Adrenal gland (tissue), 9 donors: ENCODE measurements at regions not wholly inside any gene's neighbourhood (a gene's known extent, or its start where the extent isn't known, plus 50 kb on each side); places are given as distances from the start of the nearest gene placed in this dataset.

ENCODE experiments used
- DNase-seq, 7 donors: peaks; one replicate each; pipeline ENCODE4 v3.0.0-alpha.2; 2019 to 2020
- H3K27ac ChIP-seq, 5 donors: fragments of 200-600 bp; sonication (generic) in 4 of 5; 1 replicate in 3 of 5; 2 replicates in 2 of 5; pipeline versions ENCODE4 v1.5.1 to v1.8.0; 2016 to 2020; ENCODE audit warnings: mild to moderate bottlenecking in 1 of 5
- H3K27me3 ChIP-seq: fragments of 200-600 bp; 2 replicates; pipeline ENCODE4 v1.8.0; 2021
- H3K36me3 ChIP-seq, 2 donors: fragments of 200-600 bp; replicated peaks in 1 of 2; 1 replicate in 1 of 2; 2 replicates in 1 of 2; pipeline versions ENCODE4 v1.5.1 to v1.8.0; 2018 to 2022
- H3K4me1 ChIP-seq, 2 donors: fragments of 200-600 bp; replicated peaks in 1 of 2; 1 replicate in 1 of 2; 2 replicates in 1 of 2; pipeline versions ENCODE4 v1.5.1 to v1.8.0; 2018 to 2021
- H3K4me3 ChIP-seq, 4 donors: fragments of 200-600 bp; sonication (generic) in 3 of 4; one replicate each; pipeline ENCODE4 v1.5.1; 2016 to 2018
- H3K9me3 ChIP-seq, 3 donors: fragments of 200-600 bp; sonication (generic) in 1 of 3; replicated peaks in 1 of 3; 1 replicate in 2 of 3; 2 replicates in 1 of 3; pipeline versions ENCODE4 v1.5.1 to v1.8.0; 2016 to 2021
- POLR2A ChIP-seq, 2 donors: fragments of 450-650 bp; IDR thresholded peaks; one replicate each; pipeline ENCODE4 v1.6.1; 2017; ENCODE audit warnings: antibody characterized with exemption in 2 of 2, mild to moderate bottlenecking in 2 of 2, moderate library complexity in 1 of 2
- WGBS, 4 donors: extraction: QIAGEN DNeasy Blood & Tissue Kit in 2 of 4; methylation state at CpG; one replicate each; pipeline versions ENCODE4 v1.1.5 to v1.1.7; 2013 to 2017; 5-methylcytosine and 5-hydroxymethylcytosine counted together
- intact Hi-C, 2 donors: fragments of 100-400 bp; cut with DNase I; formaldehyde crosslinking; loops; one replicate each; pipeline versions ENCODE4 v1.14.1 to v1.15.0; 2022 to 2023
- TF ChIP-seq, protein P1 (sequence below), 6 experiments: fragments of 450-650 bp in 4 of 6; fragments of 200-600 bp in 2 of 6; sonication (generic) in 1 of 6; IDR thresholded peaks; 1 replicate in 5 of 6; 2 replicates in 1 of 6; pipeline versions ENCODE4 v1.5.1 to v1.8.0; 2016 to 2021; ENCODE audit warnings: antibody characterized with exemption in 6 of 6, mild to moderate bottlenecking in 2 of 6, moderate library complexity in 1 of 6
- donor health status: healthy with polysubstance abuse.
- donor health status: Bipolar disorder and iron deficiency.
- donor health status: DM: yes; HTN: yes; CAD: no.
- donor health status: DM: no; HTN: no; CAD: no.
- donor health status: DM: no; HTN: no; CAD: no.

DNA sequence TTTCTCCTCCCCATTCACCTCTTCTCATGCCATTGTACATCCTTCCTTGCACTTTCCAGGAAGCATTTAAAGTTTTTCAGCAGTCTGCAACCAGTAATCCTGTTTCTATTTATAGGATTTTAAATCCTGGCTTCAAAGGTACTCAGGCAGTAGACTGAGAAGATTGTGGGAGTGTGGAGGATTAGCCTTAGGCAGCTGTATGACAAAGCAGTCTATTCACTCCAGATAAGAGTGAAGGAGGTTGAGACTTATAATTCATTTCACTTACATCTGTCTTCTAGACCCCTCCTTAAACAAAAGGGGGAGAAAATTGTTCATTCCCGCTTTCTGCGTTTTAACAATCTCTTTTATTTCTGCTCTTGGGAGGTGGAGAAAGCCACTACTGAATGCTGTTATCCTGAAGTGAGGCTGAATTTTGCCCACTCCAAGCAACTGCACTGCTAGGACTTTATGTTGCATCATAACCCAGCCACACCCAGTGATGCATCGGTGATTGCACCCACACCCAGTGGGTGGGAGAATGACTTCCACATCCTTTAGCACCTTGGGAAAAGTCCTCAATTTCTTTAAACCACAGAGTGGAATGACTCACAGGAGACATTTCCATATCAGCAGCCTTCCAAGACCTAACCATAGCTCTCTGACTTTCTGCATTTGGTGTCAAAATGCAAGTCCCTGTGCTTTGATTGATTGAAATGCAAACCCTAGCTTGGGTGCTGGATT, 382.5 kb upstream of the ATP2B1 start:
- Histone ChIP-seq H3K27ac (no peak overlapping the region), H3K4me3 (no peak overlapping the region), H3K27me3 (no peaks in the 10 kb centered on the region), H3K4me1 (no peaks in the 10 kb centered on the region), H3K9me3 (no peaks in the 10 kb centered on the region), H3K36me3 (no peaks in the 10 kb centered on the region)
- peak in 3 of 7 donors; percentile 6 to 18 (median 15) for DNase-seq
- intact Hi-C loops, result no loop called here
- TF ChIP-seq, protein P1, sequence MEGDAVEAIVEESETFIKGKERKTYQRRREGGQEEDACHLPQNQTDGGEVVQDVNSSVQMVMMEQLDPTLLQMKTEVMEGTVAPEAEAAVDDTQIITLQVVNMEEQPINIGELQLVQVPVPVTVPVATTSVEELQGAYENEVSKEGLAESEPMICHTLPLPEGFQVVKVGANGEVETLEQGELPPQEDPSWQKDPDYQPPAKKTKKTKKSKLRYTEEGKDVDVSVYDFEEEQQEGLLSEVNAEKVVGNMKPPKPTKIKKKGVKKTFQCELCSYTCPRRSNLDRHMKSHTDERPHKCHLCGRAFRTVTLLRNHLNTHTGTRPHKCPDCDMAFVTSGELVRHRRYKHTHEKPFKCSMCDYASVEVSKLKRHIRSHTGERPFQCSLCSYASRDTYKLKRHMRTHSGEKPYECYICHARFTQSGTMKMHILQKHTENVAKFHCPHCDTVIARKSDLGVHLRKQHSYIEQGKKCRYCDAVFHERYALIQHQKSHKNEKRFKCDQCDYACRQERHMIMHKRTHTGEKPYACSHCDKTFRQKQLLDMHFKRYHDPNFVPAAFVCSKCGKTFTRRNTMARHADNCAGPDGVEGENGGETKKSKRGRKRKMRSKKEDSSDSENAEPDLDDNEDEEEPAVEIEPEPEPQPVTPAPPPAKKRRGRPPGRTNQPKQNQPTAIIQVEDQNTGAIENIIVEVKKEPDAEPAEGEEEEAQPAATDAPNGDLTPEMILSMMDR (IDR thresholded peaks at IDR 0.05), result no peak
- no peak for TF ChIP-seq POLR2A (IDR thresholded peaks at IDR 0.05)
- WGBS, 4 donors, result 45 to 64% (median 59%) methylated on average over 3 of the region's 3 CpGs

DNA sequence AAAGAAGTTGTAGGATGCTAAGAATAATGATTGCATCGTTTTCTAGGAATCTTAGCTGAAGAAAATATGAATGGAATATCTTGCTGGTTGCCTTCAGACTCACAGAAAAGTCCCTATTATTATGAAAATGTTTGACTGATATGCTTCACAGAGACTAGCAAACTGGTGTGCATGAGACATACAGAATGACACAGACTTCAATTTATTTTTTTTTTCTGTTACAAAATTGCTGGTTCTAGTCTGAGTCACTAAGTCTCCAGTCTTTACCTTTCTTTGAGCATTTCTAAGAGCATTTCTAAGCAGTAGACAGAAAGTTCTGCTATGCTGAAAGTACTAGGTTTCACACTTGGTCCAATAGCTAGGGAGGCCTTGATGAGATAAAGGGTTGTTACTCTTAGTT, 377.6 kb upstream of the ATP2B1 start:
- DNase-seq, result no peak
- Histone ChIP-seq H3K4me3 (no peak overlapping the region), H3K27me3 (no peaks in the 10 kb centered on the region), H3K36me3 (no peaks in the 10 kb centered on the region), H3K9me3 (no peaks in the 10 kb centered on the region), H3K27ac (no peak overlapping the region), H3K4me1 (no peaks in the 10 kb centered on the region)
- no peak for TF ChIP-seq POLR2A (IDR thresholded peaks at IDR 0.05)
- TF ChIP-seq, protein P1 (IDR thresholded peaks at IDR 0.05), result no peak
- WGBS, 4 donors, result 58 to 81% (median 71%) methylated on average over 1 of the region's 1 CpG
- intact Hi-C loops, result no loop called here

DNA sequence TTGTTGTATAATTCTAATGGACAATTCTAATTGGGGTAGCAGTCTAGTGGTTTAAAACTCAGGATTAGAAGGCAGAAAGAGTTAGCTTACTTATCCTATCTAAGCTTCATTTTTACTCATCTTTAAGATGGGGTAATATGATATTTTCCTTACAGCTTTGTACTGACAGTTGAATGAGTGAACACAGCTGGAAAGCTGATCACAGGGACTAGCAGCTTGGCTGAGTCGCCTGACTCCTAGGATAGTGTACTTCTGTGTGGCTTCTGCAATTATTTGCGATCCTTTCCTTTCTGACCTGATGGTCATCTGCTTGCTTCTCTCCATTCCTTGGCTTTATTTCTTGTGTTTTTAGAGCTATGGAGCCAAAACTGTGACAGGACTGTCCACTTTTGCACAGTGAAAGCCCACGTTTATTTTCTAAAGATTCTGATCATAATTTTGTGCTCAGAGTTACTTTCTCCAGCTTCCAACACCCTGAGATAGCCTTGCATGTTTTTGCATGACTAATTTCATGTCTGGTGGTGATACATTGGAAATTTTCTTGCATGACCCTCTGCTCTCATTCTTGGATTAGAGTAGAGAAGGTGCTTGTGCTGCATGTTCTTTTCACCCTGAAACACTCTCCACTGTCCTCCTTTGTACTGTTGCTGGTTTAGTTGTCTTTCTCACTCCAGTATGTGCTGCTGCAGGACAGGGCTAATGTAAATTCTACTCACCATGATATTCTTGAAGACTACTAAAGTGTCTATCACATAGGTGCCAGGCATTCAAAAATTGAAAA, 377.0 kb upstream of the ATP2B1 start:
- H3K27ac ChIP-seq, result no peak overlapping the region
- no peaks in the 10 kb centered on the region for H3K36me3 ChIP-seq
- no peak overlapping the region for H3K4me3 ChIP-seq
- WGBS, 4 donors, result 43 to 57% (median 48%) methylated on average over 3 of the region's 3 CpGs
- no peaks in the 10 kb centered on the region for H3K4me1 ChIP-seq
- no peak for TF ChIP-seq POLR2A (IDR thresholded peaks at IDR 0.05)
- TF ChIP-seq, protein P1 (IDR thresholded peaks at IDR 0.05), result no peak
- no peak for DNase-seq
- H3K9me3 ChIP-seq, result no peaks in the 10 kb centered on the region
- intact Hi-C loops, result no loop called here
- no peaks in the 10 kb centered on the region for H3K27me3 ChIP-seq

DNA sequence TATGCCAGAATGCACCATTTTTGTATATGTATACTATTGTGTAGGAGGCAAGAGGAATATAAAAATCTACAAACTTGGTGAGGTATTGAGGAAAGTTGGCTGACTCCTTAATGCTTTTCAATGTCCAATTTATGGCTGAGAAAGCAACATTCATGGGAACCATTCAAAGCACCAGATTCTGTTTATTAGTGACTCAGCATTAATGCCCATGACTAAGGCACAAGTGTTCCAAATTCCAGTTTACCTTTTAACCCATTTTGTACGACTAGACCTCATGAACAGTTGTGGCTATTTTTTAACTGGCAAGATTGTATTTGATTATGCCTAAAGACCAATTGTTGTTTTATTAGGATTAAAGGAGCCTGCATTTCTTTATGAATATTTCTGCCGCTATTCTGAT, 375.4 kb upstream of the ATP2B1 start:
- Histone ChIP-seq H3K4me1 (no peaks in the 10 kb centered on the region), H3K9me3 (no peaks in the 10 kb centered on the region), H3K4me3 (no peak overlapping the region), H3K27ac (no peak overlapping the region), H3K36me3 (no peaks in the 10 kb centered on the region), H3K27me3 (no peaks in the 10 kb centered on the region)
- 82 to 97% (median 87%) methylated on average over 2 of the region's 2 CpGs for WGBS, 4 donors
- TF ChIP-seq, protein P1 (IDR thresholded peaks at IDR 0.05), result no peak
- no peak for TF ChIP-seq POLR2A (IDR thresholded peaks at IDR 0.05)
- intact Hi-C loops, result no loop called here
- no peak for DNase-seq
